ENCODE measurements at regions not wholly inside any gene's neighbourhood (a gene's known extent, or its start where the extent isn't known, plus 50 kb on each side); places are given as distances from the start of the nearest gene placed in this dataset.
"Not testable (repeated sequence)": the region's sequence is repeated elsewhere in the genome, so short reads cannot be mapped to it uniquely, and the experiment has no call there.

- FAIRE-seq, result no peak
- DNase-seq (ENCODE audit: extremely low spot score, insufficient read length, low read depth), result no peak
Measured at GRCh38 chr9:73059247-73059646, 92.4 kb upstream of the ANXA1 start.

- FAIRE-seq, result no peak
- no peak for DNase-seq (ENCODE audit: extremely low spot score, insufficient read length, low read depth)
Measured at GRCh38 chr9:73056245-73056644, 95.4 kb upstream of the ANXA1 start.

DNA sequence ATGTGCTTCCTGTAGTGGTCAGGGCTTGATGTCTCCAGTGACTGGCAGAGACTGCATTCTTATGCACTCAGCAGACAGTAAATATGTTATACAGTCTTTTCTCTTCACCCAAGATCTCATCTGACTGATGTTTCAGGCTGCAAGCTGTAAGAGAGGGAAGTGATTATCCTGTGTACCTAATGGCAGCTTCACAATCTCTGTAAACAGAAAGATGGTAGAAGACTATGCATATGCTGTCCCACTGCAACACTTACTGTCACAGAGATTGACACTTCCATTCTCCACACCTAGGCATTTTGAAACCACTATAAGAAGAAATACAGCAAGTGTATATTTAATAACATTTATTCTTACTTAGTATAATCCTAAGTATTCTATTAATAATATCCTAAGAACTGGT lies 97.6 kb upstream of the ANXA1 start:
- no peak for FAIRE-seq

DNA sequence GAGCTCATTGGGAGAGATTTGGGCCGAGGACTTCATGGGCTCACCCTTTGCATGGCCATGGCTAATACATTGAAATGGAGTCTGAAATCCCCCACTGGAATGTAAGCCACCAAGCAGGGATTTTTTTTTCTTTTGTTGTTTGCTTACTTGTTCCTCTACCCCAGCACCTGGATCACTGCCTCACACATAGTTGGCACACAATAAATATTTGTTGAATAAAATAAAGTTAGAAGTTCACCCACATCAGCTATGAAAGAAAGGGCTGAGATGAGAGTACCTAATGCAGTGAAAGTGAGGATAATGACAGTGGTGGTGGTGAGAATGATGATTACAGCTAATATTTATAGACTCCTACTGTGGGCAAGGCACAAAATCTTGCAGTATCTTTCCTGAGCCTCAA lies 98.1 kb upstream of the ANXA1 start:
- no peak for DNase-seq (ENCODE audit: extremely low spot score, insufficient read length, low read depth)
- no peak for FAIRE-seq

More for the DNA sequence above, 97.6 kb upstream of the ANXA1 start:
- DNase-seq (ENCODE audit: extremely low spot score, insufficient read length, low read depth), result no peak

GRCh38 chr9:73050887-73051550 lies 98.2 kb upstream of the ALDH1A1 start:
- no peak for FAIRE-seq
- no peak for DNase-seq (ENCODE audit: extremely low spot score, insufficient read length, low read depth)

DNA sequence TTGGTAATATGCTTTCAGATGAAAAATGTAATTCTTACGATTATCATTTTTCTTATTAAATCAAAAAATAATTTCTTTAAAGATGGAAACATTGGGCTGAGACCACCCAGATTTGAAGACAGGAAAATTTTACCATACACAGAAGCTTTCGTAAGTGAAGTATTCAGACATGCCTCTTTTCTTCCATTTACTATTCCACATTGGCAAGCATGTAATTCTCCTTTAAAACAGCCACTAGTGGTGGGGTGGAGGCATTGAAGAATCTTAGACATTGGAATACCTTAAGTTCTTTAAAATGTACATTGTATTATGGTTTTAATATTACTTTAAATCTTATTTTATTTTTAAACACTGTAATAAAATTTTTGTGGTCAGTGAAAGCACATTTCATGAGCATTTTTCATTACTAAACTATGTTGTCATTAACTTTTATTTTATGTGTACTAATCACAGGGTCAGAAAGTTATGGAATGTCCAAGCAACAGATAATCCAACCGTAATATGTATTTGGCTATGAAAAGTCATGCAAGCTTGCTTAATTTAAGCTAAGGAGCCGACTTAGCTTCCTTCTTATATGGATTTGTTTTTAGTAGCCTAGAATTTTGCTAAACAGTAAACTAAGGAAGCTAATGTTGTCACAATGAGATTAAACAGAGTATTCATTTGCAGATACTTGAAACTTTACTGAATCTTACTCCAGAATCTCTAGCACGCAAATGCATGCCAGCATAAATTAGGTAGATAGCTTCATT lies 97.4 kb upstream of the ALDH1A1 start:
- no peak for DNase-seq (ENCODE audit: extremely low spot score, insufficient read length, low read depth)
- FAIRE-seq, result no peak

DNA sequence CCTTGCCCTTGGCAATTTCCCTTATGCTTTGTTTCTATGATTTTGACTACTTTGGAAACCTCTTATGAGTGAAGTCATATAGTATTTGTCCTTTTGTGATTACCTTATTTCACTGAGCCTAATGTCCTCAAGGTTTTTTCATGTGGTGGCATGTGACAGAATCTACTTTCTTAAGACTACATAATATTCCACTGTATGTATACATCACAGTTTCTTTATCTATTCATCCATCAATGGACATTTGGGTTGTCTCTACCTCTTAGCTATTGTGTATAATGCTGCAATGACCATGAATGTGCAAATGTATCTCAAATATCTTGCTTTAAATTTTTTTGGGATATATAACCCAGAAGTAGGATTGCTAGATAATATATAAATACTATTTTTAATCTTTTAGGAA lies 96.4 kb upstream of the ALDH1A1 start:
- no peak for DNase-seq (ENCODE audit: extremely low spot score, insufficient read length, low read depth)
- FAIRE-seq, result no peak

DNA sequence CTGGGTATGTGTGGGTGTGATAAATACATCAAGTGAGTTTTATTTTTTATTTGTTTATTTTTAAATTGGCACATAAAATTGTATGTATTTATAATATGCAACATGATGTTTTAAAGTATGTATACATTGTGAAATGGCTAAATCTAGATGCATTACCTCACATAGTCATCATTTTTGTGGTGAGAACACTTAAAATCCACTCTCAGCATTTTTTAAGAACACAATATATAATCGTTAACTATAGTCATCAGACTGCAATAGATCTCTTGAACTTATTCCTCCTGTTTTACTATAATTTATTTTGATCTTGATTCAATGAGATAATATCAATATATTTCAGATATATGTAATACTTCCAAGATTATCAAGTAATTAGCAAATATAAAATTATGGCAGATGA lies 93.9 kb upstream of the ALDH1A1 start:
- no peak for FAIRE-seq
- no peak for DNase-seq (ENCODE audit: extremely low spot score, insufficient read length, low read depth)

GRCh38 chr9:73044776-73045175 lies 91.9 kb upstream of the ALDH1A1 start:
- FAIRE-seq; DNase-seq (ENCODE audit: extremely low spot score, insufficient read length, low read depth): not testable (repeated sequence)

- FAIRE-seq (no peak), DNase-seq (ENCODE audit: extremely low spot score, insufficient read length, low read depth) (no peak)
Measured at GRCh38 chr9:73042155-73042554, 89.3 kb upstream of the ALDH1A1 start.

GRCh38 chr9:73039271-73040263 lies 86.7 kb upstream of the ALDH1A1 start:
- DNase-seq (ENCODE audit: extremely low spot score, insufficient read length, low read depth) (no peak), FAIRE-seq (no peak)

GRCh38 chr9:73038613-73039012 lies 85.8 kb upstream of the ALDH1A1 start:
- DNase-seq (ENCODE audit: extremely low spot score, insufficient read length, low read depth), result no peak
- FAIRE-seq, result no peak

DNA sequence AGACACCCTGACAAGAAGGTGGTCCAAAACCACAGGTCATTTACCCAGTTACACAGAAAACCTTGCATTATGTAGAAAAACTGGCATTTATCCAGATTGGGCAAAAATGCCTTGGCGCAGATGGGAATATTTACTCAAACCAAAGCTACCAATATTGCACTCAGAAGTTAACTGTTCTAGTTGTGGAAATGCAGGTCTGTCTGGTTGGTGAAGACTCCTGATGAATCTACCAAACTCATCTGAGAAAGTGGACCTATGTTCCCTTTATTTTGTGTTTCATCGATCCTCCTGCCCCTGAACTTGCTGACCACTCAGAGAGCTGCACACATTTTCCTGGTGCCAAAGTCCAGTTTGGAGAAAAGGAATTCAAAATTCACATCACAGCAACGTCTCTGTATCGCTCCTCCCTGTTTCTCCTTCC lies 85.2 kb upstream of the ALDH1A1 start:
- FAIRE-seq, result no peak

GRCh38 chr9:73037613-73038012 lies 84.8 kb upstream of the ALDH1A1 start:
- DNase-seq (ENCODE audit: extremely low spot score, insufficient read length, low read depth) (no peak), FAIRE-seq (no peak)

More for the DNA sequence above, 85.2 kb upstream of the ALDH1A1 start:
- no peak for DNase-seq (ENCODE audit: extremely low spot score, insufficient read length, low read depth)

DNA sequence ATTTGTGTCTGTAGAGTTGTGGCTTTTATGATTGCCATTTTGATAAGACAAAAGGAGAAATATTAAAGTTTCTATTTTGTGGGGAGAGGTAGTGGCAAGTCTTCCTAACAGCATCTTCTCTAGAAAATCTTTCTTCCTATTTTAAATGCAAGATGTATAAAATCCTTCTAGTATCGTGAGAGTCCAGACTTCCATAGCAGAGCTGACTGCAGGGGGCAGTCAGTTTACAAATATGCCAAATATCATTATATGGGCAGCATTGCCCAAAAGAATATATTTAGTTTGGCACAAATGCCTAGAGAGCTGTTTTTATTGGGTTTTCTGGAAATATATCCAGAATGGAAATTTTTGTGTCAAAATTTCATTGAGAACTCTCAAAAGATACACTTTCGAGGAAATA lies 82.1 kb upstream of the ALDH1A1 start:
- FAIRE-seq (no peak), DNase-seq (ENCODE audit: extremely low spot score, insufficient read length, low read depth) (no peak)

GRCh38 chr9:73031350-73031749 lies 78.5 kb upstream of the ALDH1A1 start:
- FAIRE-seq, result no peak
- no peak for DNase-seq (ENCODE audit: extremely low spot score, insufficient read length, low read depth)

DNA sequence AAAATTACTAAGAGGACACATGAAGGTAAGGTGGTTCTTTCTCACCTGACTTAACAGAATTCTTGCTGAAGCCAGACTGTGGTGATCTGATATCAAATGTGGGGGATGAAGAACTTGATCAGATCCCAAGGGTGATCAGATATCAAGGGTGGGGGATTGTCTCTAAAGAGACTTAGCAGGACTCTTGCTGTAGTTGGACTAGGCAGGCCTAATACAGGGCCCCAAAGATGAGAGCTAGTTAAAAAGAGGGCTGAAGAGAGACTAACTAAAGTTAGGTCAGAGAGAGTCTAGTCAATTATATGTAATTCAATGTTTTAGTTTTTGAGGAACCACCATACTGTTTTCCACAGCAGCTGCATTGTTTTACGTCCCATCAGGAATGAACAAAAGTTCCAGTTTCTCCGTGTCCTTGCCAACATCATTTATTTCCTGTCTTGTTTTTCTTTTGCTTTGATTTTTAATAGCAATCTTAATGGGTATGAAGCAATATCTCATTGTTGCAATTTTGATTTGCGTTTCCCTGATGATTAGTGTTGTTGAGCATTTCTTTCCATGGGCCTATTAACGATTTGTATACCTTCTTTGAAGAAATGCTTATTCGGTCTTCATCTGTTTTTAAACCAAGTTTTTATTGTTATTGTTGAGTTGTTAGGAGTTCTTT lies 77.6 kb upstream of the ALDH1A1 start:
- DNase-seq (ENCODE audit: extremely low spot score, insufficient read length, low read depth) (no peak), FAIRE-seq (no peak)

GRCh38 chr9:73029346-73029745 lies 76.5 kb upstream of the ALDH1A1 start:
- DNase-seq (ENCODE audit: extremely low spot score, insufficient read length, low read depth) (no peak), FAIRE-seq (no peak)

DNA sequence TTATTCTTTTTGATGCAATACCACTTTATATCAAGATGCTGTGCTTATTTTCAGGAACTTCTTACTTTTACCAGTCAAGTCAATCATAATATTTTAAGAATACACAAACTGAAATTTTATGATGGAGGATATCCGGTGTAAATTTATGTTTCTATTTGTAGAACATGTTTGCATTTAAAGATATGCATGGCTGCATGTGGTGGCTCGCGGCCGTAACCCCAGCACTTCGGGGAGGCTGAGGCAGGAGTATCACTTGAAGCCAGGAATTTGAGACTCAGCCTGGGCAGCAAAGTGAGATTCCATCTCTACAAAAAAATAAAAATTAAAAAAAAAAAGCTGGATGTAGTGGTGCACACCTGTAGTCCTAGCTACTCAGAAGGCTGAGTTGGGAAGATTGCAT lies 73.5 kb upstream of the ALDH1A1 start:
- FAIRE-seq, result no peak
- DNase-seq (ENCODE audit: extremely low spot score, insufficient read length, low read depth), result no peak

DNA sequence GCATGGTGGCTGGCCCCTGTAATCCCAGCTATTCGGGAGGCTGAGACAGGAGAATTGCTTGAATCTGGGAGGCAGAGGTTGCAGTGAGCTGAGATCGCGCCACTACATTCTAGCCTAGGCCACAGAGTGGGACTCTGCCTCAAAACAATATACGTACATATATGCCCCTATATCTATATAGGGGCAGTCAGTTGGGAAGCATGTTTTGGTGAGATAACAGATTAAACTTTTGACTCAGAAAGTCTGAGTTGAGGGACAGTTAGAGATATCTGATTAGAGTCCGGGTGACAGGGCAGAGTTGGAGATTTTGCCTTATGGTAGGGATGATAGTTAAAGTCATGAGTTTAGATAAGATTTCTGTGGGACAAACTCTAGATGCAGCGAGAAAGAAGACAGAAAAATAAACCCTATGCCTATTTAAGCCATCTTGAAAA lies 71.8 kb upstream of the ALDH1A1 start:
- FAIRE-seq (no peak), DNase-seq (ENCODE audit: extremely low spot score, insufficient read length, low read depth) (no peak)

Measured in GM18507 (cell line).